DMS53 treated with DMSO at 0.1 percent for 48 hours (cell line): ENCODE measurements at regions not wholly inside any gene's neighbourhood (a gene's known extent, or its start where the extent isn't known, plus 50 kb on each side); places are given as distances from the start of the nearest gene placed in this dataset.

Experiments
- DNase-seq: peaks from one replicate; lab custom pipeline; 2025; ENCODE audit not compliant: unreplicated experiment; lab: John Stamatoyannopoulos, UW

DNA sequence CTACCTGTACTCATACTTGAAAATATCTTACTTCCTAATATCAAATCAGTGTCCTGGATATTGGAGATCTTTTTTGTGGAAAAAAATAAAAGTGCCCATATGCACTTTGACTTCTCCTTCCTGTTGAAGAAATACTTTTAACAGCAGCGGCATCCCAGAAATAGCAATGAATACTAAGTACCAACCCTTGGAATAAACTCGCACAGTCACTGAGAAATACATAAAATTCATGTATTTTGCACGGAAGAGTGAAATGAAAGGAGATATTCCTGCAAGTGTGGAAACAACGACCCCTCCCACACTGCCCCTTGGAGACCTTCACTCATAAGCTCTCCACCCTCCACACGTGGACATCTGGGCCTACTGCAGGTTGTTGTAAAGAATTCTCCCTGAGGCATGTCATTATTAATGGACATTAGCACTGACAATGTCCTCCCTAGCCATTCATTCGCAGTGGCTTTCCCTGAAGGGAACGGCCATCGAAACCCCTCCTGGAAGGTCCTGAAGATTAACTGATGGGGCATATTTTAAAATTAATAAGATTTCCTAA lies 407.6 kb upstream of the PFKP start:
- DNase-seq = no peak

GRCh38 chr10:2658780-2659179 lies 408.6 kb upstream of the PFKP start:
- no peak for DNase-seq

GRCh38 chr10:2650328-2650727 lies 417.0 kb upstream of the PFKP start:
- no peak for DNase-seq

DNA sequence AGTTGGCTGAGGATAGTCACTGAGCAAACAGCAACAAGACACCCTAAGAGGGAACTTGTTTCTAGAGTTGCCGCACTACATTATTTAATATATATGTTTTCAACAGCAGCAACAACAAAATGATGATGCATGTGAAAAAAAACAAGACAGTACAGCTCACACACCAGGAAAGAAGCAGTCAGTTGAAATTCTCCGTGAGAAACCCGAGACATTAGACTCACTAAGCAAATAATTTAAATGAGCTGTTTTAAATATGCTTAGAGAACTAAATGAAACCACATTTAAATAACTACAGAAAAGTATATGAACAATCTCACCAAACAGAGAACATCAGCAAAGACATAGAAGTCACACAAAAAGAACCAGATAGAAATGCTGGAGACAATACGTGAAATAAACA lies 426.3 kb upstream of the PFKP start:
- no peak for DNase-seq

GRCh38 chr10:2633630-2634029 lies 433.7 kb upstream of the PFKP start:
- DNase-seq = no peak

DNA sequence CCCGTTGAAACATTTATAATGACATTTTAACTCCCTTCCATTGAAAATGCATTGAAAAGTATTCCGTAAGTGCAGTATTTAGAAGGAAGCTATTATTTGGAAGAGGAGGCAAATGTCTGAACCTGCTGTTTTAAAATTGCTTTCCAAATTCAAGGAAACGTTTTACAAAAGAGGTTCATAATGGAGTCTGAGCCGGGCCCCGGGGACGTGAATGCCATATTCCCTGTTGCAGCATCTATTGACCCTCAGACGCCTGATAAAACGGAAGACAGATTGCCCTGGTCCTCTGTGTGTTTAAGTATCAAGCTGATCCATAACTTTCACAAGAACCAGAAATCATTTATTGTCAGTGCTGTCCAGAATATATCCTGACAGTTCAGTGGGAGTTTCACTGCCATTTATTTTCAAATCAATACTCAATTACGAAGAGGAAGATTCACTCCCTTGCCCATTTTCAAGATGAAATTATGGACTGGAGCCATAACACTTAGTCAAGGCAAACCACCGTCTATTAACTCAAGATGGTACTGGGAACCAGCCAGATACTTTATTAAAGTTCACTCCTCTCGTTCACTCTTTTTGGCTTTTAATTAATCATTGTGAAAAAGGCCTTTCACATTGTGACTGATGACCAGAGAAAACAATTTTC lies 435.7 kb upstream of the PFKP start:
- DNase-seq = no peak

DNA sequence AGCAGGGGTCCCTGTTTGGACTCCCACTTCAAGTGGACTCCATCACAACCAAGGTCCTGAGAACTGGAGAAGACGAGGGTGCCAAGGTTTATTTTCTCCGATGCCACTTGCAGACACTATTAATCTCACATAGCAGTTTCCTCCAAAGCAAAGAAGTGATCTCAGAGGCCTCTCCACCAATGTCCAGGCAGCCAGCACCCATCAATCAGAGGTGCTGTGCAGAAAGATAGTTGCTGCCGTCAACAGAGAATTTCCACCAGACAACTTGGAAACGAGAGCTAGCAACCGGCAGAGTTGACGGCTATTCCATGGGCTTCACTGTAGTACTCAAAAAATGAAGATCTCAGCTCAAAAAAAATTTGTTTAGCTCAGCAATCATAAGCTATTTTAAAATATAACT lies 438.6 kb upstream of the PFKP start:
- no peak for DNase-seq

GRCh38 chr10:2627969-2628368 lies 439.4 kb upstream of the PFKP start:
- no peak for DNase-seq

- no peak for DNase-seq
Measured at GRCh38 chr10:2625094-2625493, 442.3 kb upstream of the PFKP start.

- no peak for DNase-seq
Measured at GRCh38 chr10:2623675-2624274, 443.6 kb upstream of the PFKP start.

DNA sequence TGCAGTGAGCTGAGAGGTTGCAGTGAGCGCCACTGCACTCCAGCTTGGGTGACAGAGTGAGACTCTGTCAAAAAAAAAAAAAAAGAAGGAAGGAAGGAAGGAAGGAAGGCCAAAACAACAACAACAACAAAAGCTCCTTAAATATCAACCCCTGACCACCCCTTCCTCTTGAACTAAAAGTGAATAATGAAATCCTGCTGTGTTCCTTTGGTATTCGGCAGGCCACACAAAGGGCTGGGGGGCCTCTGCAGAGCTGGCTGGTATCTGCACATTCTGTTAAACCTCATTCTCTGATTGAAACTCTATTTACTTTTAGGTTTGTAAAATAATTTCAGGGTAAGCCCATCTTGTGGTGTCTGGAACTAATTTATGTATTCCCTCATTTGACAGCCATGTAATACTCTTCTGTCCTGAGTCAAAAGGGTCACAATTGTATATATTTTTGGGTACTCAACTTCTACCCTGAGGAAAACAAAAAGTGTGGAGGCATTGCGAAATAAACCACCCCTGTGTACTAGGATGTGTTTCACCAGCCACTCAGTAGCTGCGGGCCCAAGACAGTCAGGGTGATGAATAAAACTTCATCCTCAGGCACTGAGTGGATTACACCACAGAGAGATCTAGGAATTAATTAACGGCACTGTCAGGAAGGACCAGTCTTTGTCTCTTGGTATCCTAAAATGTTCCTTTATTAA lies 446.4 kb upstream of the PFKP start:
- DNase-seq = no peak

DNA sequence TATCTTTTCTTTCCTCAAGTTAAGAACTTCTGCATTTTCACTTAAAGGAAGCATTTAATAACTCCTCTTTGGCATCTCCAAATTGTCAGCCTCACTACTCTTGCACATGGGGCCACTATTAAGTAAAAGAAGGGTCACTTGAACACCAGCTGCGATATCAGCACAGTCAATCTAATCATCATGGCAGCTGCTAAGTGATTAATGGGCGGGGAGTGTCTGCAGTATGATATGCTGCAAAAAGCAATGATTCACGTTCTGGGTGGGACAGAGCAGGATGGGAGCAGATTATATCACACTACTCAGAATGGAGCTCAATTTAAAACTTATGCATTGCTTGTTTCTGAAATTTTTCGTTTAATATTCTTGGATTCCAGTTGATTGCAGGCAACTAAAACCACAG lies 447.4 kb upstream of the PFKP start:
- no peak for DNase-seq

- DNase-seq = no peak
Measured at GRCh38 chr10:2619472-2619871, 447.9 kb upstream of the PFKP start.

- DNase-seq = no peak
Measured at GRCh38 chr10:2618690-2619089, 448.7 kb upstream of the PFKP start.

DNA sequence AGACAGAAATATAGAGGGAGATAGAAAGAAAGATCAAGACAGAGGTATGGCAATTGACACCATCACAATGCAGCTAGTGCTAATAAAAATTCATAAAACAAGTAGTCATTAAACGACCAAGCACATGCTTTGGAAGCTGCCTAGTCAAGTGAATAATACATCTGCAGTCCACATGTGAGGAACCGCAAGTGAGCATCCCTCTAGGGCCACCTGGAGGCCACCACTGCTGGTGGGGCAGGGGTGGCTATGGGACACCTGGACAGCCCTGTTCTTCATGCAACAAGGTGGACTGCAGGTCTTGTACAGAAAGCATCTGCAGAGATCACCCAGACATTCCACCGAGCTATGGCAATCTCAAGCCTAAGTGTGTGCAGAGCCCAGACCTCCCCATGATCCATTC lies 451.1 kb upstream of the PFKP start:
- no peak for DNase-seq

DNA sequence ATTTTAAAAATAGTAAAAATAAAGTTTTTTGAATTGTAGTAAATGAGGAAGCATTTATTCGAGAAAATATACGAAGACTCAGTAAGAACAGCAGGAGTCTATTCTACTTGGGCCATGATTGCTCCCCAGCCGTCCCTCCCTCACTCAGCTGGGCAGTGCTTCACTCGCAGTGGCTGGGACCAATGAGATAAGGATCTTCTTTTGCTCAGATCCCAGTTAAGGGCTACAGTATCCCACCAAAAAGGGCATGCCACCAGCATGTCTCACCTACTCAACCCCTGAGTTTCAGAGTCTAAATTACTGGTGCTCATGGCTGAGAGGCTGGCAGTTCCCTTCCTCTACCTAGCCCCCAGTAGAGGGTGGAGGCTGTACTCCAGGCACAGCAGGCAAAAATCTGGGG lies 455.7 kb upstream of the PFKP start:
- no peak for DNase-seq

GRCh38 chr10:2610946-2611345 lies 456.4 kb upstream of the PFKP start:
- DNase-seq = no peak

- no peak for DNase-seq
Measured at GRCh38 chr10:2604891-2605290, 462.5 kb upstream of the PFKP start.

DNA sequence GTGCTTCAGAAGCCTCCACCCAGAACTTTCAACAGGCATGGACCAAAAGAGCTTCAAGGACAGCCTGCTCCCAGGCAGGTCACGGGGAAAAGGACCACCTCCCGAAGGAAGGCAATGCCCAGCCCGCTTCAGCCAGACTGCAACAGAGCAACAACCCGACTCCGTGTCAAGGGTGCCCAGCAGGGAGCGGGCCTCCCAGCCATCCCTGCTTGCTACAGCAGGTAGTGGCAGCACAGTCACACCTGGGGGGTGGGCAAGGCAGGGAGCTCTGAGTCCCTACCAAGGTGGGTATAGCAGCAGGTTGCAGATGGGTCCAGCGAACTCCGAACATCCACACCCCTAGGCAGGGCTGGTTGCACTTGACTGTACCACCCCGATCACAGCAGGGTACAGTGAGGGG lies 467.8 kb upstream of the PFKP start:
- DNase-seq = no peak

- DNase-seq = no peak
Measured at GRCh38 chr10:2592360-2593160, 474.8 kb upstream of the PFKP start.

GRCh38 chr10:2589196-2589595 lies 478.2 kb upstream of the PFKP start:
- DNase-seq = no peak

- DNase-seq = no peak
Measured at GRCh38 chr10:2584385-2584784, 483.0 kb upstream of the PFKP start.
